ENCODE measurements at regions not wholly inside any gene's neighbourhood (a gene's known extent, or its start where the extent isn't known, plus 50 kb on each side); places are given as distances from the start of the nearest gene placed in this dataset.

DNA sequence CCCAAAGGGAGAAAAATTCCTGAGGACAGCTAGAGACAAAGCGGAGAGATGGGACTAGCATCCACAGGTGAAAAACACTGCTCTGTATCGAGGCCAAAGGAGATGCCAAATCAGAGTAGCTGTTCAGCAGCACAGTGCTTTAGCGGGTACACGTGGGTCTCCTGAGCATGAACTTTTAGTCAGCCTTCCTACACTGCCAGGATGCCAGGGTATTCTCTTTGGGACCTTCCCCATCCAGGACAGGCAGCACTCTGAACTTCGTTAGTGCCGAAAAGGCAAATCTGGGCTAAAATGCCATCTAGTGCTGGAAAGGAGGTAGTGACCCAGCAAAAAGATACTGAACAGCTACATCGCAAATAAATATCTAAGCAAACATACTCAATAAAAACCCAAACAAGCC lies 64.9 kb downstream of the C6orf58 start:
- DNase-seq (ENCODE audit: low spot score) = peak; percentile 3
